Fibroblast of the aortic adventitia (primary cell): ENCODE measurements at regions not wholly inside any gene's neighbourhood (a gene's known extent, or its start where the extent isn't known, plus 50 kb on each side); places are given as distances from the start of the nearest gene placed in this dataset.

Source experiments
- DNase-seq: peaks from one replicate; pipeline ENCODE4 v3.0.0-alpha.2; 2010; ENCODE audit warnings: low read depth
- H3K4me3 ChIP-seq: 2 replicates; pipeline ENCODE4 v1.5.1; 2011; ENCODE audit warnings: low read depth, mild to moderate bottlenecking, control low read depth, low read length, moderate library complexity
- TF ChIP-seq, protein P1 (sequence below): IDR thresholded peaks from 2 replicates; pipeline ENCODE4 v1.5.1; 2011; ENCODE audit warnings: mild to moderate bottlenecking, low read length, control low read depth, inconsistent platforms; ENCODE audit not compliant: insufficient read depth

DNA sequence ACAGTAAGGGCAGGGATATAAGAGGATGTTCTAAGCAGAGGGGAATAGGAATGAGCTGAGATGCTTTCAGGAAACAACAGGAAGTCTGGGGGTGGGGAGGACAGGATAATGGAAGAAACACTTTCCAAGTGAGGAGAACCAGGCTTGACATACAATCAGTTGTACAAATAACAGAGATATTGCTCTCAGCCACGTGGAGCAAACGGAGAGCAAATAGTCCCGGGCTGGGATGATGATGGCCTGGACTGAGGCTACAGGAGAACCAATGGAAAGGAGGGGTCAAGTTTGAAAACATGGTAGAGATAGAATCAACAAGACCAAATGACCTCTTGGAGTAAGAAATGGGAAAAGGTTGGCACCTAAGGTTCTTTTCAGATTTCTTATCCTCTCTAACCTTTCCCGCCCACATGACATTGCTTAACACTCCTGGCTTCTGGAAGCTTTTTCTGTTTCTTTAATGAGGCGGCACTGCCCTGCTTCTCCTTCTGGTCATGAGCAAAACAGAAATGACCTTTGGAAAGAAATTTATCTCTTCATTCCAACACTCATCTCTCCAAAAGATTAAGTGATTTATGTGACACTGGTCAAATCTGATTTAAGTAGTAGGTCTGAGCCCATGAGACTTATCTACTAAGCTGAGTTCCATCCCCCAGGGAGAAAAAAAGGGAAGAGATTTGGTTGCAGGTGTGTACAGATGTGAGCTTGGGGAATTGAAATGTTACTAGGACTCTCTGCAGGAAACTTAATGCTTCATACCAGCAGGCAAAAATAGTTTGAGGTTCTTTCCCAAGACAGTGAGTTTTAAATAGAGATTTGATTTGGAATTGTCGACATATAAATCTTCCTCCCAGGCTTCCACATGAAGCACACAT is 442.9 kb upstream of the HNRNPA3 start:
- DNase-seq: no peak
- H3K4me3 ChIP-seq: no peak overlapping the region
- TF ChIP-seq, protein P1, sequence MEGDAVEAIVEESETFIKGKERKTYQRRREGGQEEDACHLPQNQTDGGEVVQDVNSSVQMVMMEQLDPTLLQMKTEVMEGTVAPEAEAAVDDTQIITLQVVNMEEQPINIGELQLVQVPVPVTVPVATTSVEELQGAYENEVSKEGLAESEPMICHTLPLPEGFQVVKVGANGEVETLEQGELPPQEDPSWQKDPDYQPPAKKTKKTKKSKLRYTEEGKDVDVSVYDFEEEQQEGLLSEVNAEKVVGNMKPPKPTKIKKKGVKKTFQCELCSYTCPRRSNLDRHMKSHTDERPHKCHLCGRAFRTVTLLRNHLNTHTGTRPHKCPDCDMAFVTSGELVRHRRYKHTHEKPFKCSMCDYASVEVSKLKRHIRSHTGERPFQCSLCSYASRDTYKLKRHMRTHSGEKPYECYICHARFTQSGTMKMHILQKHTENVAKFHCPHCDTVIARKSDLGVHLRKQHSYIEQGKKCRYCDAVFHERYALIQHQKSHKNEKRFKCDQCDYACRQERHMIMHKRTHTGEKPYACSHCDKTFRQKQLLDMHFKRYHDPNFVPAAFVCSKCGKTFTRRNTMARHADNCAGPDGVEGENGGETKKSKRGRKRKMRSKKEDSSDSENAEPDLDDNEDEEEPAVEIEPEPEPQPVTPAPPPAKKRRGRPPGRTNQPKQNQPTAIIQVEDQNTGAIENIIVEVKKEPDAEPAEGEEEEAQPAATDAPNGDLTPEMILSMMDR: no peak

GRCh38 chr2:176772816-176773215 is 439.8 kb upstream of the HNRNPA3 start:
- H3K4me3 ChIP-seq: no peak overlapping the region
- TF ChIP-seq, protein P1: no peak
- no peak for DNase-seq

GRCh38 chr2:176774766-176775451 is 437.7 kb upstream of the HNRNPA3 start:
- no peak overlapping the region for H3K4me3 ChIP-seq
- DNase-seq: no peak
- TF ChIP-seq, protein P1: no peak

- no peak for DNase-seq
- TF ChIP-seq, protein P1: no peak
- H3K4me3 ChIP-seq: no peak overlapping the region
Measured at GRCh38 chr2:176777262-176777661, 435.3 kb upstream of the HNRNPA3 start.

GRCh38 chr2:176779917-176780316 is 432.7 kb upstream of the HNRNPA3 start:
- no peak overlapping the region for H3K4me3 ChIP-seq
- DNase-seq: no peak
- TF ChIP-seq, protein P1: no peak

- TF ChIP-seq, protein P1: no peak
- DNase-seq: no peak
Measured at GRCh38 chr2:176780348-176780747, 432.2 kb upstream of the HNRNPA3 start.

More at GRCh38 chr2:176780348-176780747, 432.2 kb upstream of the HNRNPA3 start:
- H3K4me3 ChIP-seq: no peak overlapping the region
